ENCODE measurements at regions not wholly inside any gene's neighbourhood (a gene's known extent, or its start where the extent isn't known, plus 50 kb on each side); places are given as distances from the start of the nearest gene placed in this dataset.

GRCh38 chr2:180660207-180660606, 320.2 kb upstream of the UBE2E3 start:
- TF ChIP-seq CTCF (IDR thresholded peaks at IDR 0.05): no peak
- no peak for TF ChIP-seq POLR2A (IDR thresholded peaks at IDR 0.05)
- no peak for TF ChIP-seq EP300 (IDR thresholded peaks at IDR 0.05)
- no peak for TF ChIP-seq POLR2AphosphoS5 (IDR thresholded peaks at IDR 0.05)

Measured in sigmoid colon (tissue), 4 donors.